ENCODE measurements at regions not wholly inside any gene's neighbourhood (a gene's known extent, or its start where the extent isn't known, plus 50 kb on each side); places are given as distances from the start of the nearest gene placed in this dataset.

DNA sequence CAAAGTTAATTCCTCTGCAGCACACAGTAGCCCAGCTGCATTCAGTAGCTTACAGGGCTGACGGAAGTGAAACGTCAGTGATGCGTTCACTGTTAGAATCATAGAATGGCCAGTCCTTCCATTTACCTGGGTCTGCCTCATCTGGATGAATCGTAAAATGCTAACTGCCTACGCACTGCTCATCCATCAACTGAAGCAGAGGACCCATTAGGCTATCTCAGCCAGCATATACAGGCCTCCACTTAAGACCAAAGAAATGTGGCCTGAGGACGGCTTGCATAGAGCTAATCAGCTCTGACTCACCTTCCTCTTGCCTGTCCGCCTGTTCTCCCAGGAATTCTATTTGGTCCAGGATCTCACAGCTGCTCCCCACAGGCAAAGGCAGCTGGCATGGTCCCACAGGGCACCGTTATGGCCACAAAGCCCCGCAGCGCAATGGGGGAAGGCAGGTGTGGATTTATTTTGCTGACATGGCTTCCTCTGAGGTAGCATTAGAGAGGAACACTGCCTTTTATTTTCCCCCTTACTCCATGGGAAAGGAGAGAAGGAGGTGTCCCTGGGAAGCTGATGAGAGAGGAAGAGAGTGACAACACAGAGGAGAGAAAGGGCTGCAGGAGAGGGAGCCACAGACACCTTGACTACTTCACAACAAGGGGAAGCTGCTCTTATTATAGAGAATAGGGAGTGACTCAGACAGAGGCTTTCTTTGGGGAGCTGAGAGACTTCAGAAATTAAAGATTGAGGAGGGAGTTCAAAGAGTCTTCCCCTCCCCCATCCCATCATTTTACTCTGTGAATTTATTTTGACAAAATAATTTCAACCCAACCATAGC is 177.6 kb downstream of the HHIPL2 start:
- TF ChIP-seq, protein P1, sequence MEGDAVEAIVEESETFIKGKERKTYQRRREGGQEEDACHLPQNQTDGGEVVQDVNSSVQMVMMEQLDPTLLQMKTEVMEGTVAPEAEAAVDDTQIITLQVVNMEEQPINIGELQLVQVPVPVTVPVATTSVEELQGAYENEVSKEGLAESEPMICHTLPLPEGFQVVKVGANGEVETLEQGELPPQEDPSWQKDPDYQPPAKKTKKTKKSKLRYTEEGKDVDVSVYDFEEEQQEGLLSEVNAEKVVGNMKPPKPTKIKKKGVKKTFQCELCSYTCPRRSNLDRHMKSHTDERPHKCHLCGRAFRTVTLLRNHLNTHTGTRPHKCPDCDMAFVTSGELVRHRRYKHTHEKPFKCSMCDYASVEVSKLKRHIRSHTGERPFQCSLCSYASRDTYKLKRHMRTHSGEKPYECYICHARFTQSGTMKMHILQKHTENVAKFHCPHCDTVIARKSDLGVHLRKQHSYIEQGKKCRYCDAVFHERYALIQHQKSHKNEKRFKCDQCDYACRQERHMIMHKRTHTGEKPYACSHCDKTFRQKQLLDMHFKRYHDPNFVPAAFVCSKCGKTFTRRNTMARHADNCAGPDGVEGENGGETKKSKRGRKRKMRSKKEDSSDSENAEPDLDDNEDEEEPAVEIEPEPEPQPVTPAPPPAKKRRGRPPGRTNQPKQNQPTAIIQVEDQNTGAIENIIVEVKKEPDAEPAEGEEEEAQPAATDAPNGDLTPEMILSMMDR (conservative IDR thresholded peaks at IDR 0.05; ENCODE audit: low read depth, low read length): no peak
- no peak for TF ChIP-seq EZH2 (IDR thresholded peaks at IDR 0.05; ENCODE audit: low read length, unreplicated experiment)

Measured in PC-3 (cell line).